Thymus (tissue), 11 donors: ENCODE measurements at regions not wholly inside any gene's neighbourhood (a gene's known extent, or its start where the extent isn't known, plus 50 kb on each side); places are given as distances from the start of the nearest gene placed in this dataset.
"Not testable (repeated sequence)": the region's sequence is repeated elsewhere in the genome, so short reads cannot be mapped to it uniquely, and the experiment has no call there.

ENCODE experiments used
- DNase-seq, 9 donors: peaks; one replicate each; pipeline ENCODE4 v3.0.0-alpha.2; 2013; ENCODE audit warnings: low spot score in 9 of 9, low read depth in 6 of 9, missing footprints in 1 of 9
- H3K27ac ChIP-seq, 2 donors: one replicate each; pipeline ENCODE4 v1.5.1; 2013; ENCODE audit warnings: control low read depth in 1 of 2, low read depth in 1 of 2, low read length in 1 of 2, mild to moderate bottlenecking in 1 of 2, moderate library complexity in 1 of 2
- H3K27me3 ChIP-seq, 2 donors: one replicate each; pipeline ENCODE4 v1.5.1; 2013; ENCODE audit warnings: low read length in 1 of 2; ENCODE audit not compliant: control insufficient read depth in 2 of 2, insufficient read depth in 1 of 2
- H3K36me3 ChIP-seq, 2 donors: one replicate each; pipeline ENCODE4 v1.5.1; 2013; ENCODE audit warnings: low read length in 1 of 2, mild to moderate bottlenecking in 1 of 2, moderate library complexity in 1 of 2; ENCODE audit not compliant: control insufficient read depth in 2 of 2, insufficient read depth in 2 of 2
- H3K4me1 ChIP-seq, 2 donors: one replicate each; pipeline ENCODE4 v1.5.1; 2013; ENCODE audit warnings: low read length in 2 of 2; ENCODE audit not compliant: control insufficient read depth in 2 of 2, insufficient read depth in 2 of 2
- H3K4me3 ChIP-seq, 2 donors: one replicate each; pipeline ENCODE4 v1.5.1; 2013; ENCODE audit warnings: low read length in 2 of 2, control low read depth in 1 of 2, mild to moderate bottlenecking in 1 of 2
- H3K9me3 ChIP-seq, 2 donors: one replicate each; pipeline ENCODE4 v1.5.1; 2013; ENCODE audit warnings: low read length in 1 of 2, mild to moderate bottlenecking in 1 of 2; ENCODE audit not compliant: control insufficient read depth in 2 of 2, insufficient read depth in 1 of 2
- WGBS: extraction: QIAGEN DNeasy Blood & Tissue Kit; methylation state at CpG from one replicate; pipeline ENCODE4 v1.1.7; 2013; 5-methylcytosine and 5-hydroxymethylcytosine counted together
- donor health status: healthy.

DNA sequence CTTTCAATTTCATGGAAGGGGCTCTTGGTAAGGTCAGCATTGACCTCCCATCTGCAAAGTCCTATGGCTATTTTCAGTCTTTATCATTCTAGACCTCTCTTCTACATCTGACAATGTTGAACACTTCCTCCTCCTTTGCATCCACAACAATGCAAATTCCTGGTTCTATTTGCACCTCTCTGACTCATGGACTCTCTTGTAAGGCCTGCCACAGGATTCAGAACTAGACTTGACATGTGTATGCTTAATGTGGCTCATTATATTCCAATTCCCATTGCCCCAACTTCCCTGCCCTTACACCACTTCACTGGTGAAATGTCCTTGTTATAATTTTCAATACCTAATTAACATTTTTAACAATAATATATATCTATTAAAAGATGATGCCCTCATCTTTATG, 314.3 kb upstream of the FGF13 start:
- H3K27me3 ChIP-seq = no peaks in the 10 kb centered on the region
- no peak for DNase-seq
- H3K4me3 ChIP-seq = no peak overlapping the region
- no peaks in the 10 kb centered on the region for H3K4me1 ChIP-seq
- H3K36me3 ChIP-seq = no peaks in the 10 kb centered on the region
- H3K9me3 ChIP-seq = no peaks in the 10 kb centered on the region
- H3K27ac ChIP-seq = no peak overlapping the region

DNA sequence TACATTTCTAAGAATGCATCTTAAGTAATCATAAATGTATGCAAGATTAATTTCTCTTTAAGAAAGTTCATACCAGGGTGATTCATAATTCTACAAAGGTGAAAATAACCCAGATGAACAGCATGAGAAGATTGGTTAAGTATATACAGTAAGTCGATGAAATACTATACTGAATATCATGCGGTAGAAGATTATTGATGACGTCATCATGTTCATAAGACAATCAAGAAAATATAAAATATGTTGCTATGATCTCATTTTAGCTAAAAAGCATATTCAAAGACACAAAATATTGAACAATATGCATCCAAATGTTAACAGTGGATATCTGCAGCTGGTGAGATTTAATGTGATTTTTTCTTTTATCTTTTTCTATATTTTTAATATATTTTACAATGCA, 312.0 kb upstream of the FGF13 start:
- Histone ChIP-seq H3K4me3 (no peak overlapping the region), H3K36me3 (no peaks in the 10 kb centered on the region), H3K4me1 (no peaks in the 10 kb centered on the region), H3K27ac (no peak overlapping the region), H3K9me3 (no peaks in the 10 kb centered on the region), H3K27me3 (no peaks in the 10 kb centered on the region)
- WGBS = 94% methylated on average over 3 of the region's 3 CpGs
- DNase-seq = no peak

DNA sequence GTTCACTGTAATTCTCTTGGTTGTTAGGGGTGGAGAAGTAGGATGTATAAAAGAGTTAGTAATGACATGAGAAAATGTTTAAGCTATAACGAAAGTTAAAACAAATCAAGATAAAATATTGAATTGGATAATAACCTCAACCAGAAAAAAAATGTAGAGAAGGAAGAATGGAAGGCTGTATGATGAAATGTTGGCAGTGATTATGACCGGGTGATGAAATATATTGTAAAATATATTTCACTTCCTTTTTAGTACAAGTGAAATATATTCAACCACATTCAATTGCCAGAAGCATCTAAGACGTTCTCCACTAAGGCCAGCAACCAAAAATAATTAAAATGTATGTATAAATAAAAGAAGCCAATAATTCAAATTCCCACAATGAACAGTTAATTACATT, 309.3 kb upstream of the FGF13 start:
- no peaks in the 10 kb centered on the region for H3K27me3 ChIP-seq
- DNase-seq = no peak
- WGBS = 81% methylated on average over 3 of the region's 3 CpGs
- H3K4me1 ChIP-seq = no peaks in the 10 kb centered on the region
- no peaks in the 10 kb centered on the region for H3K36me3 ChIP-seq
- H3K9me3 ChIP-seq = no peaks in the 10 kb centered on the region
- no peak overlapping the region for H3K27ac ChIP-seq
- H3K4me3 ChIP-seq = no peak overlapping the region

DNA sequence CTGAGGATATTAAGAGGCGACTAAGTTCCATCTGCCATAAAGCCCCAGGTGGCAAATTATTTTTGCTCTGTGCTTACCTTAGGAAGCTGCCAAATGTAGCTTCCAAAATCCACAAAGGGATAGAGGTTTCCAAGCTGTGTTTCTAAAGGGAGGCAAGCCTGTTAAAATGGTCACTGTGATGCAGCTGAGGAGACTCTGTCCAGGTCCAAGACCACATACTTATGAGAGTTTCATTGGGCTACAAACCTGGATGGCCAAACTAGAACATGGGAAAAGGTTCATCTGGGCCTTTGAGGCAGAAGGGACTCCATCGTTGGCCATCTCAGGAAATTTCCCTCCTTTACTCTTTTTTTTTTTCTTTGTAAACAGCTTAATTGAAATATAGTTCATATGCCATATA, 306.9 kb upstream of the FGF13 start:
- Histone ChIP-seq H3K36me3 (no peaks in the 10 kb centered on the region), H3K9me3 (no peaks in the 10 kb centered on the region), H3K27me3 (no peaks in the 10 kb centered on the region), H3K27ac (no peak overlapping the region), H3K4me1 (no peaks in the 10 kb centered on the region), H3K4me3 (no peak overlapping the region)
- no peak for DNase-seq
- 89% methylated on average over 2 of the region's 2 CpGs for WGBS

DNA sequence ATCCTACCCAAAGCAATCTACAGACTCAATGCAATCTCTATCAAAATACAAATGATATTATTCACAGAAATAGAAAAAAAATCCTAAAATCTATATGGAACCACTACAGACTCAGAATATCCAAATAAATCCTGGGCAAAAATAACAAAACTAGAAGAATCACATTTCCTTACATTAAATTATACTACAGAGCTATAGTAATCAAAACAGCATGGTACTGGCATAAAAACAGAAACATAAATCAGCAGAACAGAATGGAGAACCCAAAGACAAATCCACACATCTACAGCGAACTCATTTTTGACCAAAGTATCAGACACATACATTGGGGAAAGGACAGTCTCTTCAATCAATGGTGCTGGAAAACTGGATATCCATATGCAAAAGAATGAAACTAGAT, 304.1 kb upstream of the FGF13 start:
- Histone ChIP-seq H3K27ac (no peak overlapping the region), H3K4me3 (no peak overlapping the region), H3K4me1 (no peaks in the 10 kb centered on the region), H3K36me3 (no peaks in the 10 kb centered on the region), H3K27me3 (no peaks in the 10 kb centered on the region), H3K9me3 (no peaks in the 10 kb centered on the region)
- 93% methylated on average over 1 of the region's 1 CpG for WGBS
- DNase-seq = no peak

DNA sequence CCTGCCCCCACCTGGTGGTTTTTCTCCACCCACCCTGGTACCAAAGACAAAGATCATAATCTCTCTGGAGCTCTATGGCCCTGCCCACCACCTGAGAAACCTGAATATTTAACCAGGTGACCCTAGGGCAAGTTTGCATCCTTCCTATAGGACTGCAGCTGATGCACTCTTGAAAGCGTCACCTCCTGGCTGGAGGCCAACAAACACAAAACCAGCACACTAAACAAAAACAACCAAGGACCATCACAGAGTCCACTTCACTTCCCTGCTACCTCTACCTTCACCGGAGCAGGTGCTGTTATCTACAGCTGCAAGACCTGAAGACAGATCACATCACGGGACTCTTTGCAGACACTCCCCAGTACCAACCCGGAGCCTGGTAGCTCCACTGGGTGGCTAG, 296.7 kb upstream of the FGF13 start:
- 85% methylated on average over 4 of the region's 4 CpGs for WGBS

DNA sequence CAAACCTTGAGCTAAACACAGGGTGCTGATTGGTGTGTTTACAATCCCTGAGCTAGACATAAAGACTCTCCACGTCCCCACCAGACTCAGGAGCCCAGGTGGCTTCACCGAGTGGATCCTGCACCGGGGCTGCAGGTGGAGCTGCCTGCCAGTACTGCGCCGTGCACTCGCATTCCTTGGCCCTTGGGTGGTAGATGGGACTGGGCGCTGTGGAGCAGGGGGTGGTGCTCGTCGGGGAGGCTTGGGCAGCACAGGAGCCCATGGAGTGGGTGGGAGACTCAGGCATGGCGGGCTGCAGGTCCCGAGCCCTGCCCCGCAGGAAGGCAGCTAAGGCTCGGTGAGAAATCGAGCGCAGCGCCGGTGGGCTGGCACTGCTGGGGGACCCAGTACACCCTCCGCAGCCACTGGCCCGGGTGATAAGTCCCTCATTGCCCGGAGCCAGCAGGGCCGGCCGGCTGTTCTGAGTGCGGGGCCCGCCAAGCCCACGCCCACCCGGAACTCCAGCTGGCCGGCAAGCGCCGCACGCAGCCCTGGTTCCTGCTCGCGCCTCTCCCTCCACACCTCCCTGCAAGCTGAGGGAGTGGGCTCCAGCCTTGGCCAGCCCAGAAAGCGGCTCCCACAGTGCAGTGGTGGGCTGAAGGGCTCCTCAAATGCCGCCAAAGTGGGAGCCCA, 292.5 kb upstream of the FGF13 start:
- not testable (repeated sequence) for H3K27ac ChIP-seq, H3K4me1 ChIP-seq, H3K4me3 ChIP-seq, DNase-seq, H3K27me3 ChIP-seq, H3K9me3 ChIP-seq, H3K36me3 ChIP-seq
- WGBS = 98% methylated on average over 23 of the region's 34 CpGs

More for the DNA sequence above, 296.7 kb upstream of the FGF13 start:
- no peaks in the 10 kb centered on the region for H3K27me3 ChIP-seq
- no peaks in the 10 kb centered on the region for H3K36me3 ChIP-seq
- no peaks in the 10 kb centered on the region for H3K4me1 ChIP-seq
- H3K27ac ChIP-seq = no peak overlapping the region
- no peak overlapping the region for H3K4me3 ChIP-seq
- DNase-seq = no peak
- peaks cover 0 to 4% of the 10 kb centered on the region in 2 donors for H3K9me3 ChIP-seq

DNA sequence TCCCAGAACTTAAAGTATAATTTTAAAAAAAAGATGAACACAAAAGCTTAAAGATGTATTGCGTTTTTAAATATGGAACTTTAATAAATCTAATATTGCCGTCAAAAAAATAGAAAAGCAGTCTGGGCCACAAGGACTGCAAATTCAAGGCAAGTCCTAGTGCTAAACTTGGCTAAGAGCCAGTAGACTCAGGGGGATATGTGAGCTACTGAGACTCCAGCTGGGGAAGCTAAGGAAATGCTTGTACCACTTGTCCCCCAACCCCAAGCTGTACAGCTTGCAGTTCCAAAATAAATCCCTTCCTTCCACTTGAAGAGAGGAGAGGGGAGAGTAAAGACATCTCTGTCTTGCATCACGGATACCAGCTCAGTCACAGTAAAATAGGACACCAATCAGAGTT, 290.8 kb upstream of the FGF13 start:
- H3K36me3 ChIP-seq = no peaks in the 10 kb centered on the region
- 92% methylated on average over 3 of the region's 3 CpGs for WGBS
- no peak overlapping the region for H3K4me3 ChIP-seq
- H3K4me1 ChIP-seq = no peaks in the 10 kb centered on the region
- peaks cover 0 to 4% of the 10 kb centered on the region in 2 donors for H3K9me3 ChIP-seq
- DNase-seq = no peak
- H3K27me3 ChIP-seq = no peaks in the 10 kb centered on the region
- H3K27ac ChIP-seq = no peak overlapping the region

DNA sequence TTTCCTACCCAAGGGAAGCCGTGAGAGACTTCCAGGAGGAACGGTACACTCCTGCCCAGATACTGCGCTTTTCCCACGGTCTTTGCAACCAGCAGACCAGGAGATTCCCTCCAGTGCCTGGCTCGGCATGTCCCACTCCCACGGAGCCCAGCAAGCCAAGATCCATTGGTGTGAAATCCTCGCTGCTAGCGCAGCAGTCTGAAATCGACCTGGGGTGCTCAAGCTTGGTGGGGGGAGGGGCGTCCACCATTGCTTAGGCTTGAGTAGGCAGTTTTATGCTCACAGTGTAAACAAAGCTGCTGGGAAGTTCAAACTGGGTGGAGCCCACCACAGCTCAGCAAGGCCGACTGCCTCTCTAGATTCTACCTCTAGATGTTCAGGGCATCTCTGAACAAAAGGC, 284.8 kb upstream of the FGF13 start:
- H3K9me3 ChIP-seq = peaks cover 0 to 9% of the 10 kb centered on the region in 2 donors
- no peak overlapping the region for H3K27ac ChIP-seq
- 95% methylated on average over 11 of the region's 11 CpGs for WGBS
- no peak for DNase-seq
- no peaks in the 10 kb centered on the region for H3K4me1 ChIP-seq
- H3K27me3 ChIP-seq = no peaks in the 10 kb centered on the region
- no peak overlapping the region for H3K4me3 ChIP-seq
- H3K36me3 ChIP-seq = no peaks in the 10 kb centered on the region

DNA sequence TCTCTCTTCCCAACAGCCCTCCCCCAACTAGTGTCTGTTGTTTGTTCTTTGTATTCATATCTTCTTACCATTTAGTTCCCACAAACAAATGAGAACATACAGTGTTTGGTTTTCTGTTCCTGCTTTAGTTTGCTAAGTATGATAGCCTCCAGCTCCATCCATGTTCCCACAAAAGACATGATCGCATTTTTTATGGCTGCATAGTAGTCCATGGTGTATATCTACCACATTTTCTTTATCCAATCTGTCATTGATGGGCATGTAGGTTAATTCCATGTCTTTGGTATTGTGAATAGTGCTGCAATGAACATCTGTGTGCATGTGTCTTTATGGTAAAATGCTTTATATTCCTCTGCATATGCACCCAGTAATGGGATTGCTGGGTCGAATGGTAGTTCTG, 283.9 kb upstream of the FGF13 start:
- no peak overlapping the region for H3K4me3 ChIP-seq
- H3K27me3 ChIP-seq = no peaks in the 10 kb centered on the region
- H3K9me3 ChIP-seq = peaks cover 0 to 9% of the 10 kb centered on the region in 2 donors
- H3K4me1 ChIP-seq = no peaks in the 10 kb centered on the region
- WGBS = 96% methylated on average over 2 of the region's 2 CpGs
- no peak overlapping the region for H3K27ac ChIP-seq
- no peak for DNase-seq
- no peaks in the 10 kb centered on the region for H3K36me3 ChIP-seq
